Choroid plexus epithelial cell (primary cell): ENCODE measurements at regions not wholly inside any gene's neighbourhood (a gene's known extent, or its start where the extent isn't known, plus 50 kb on each side); places are given as distances from the start of the nearest gene placed in this dataset.

Experiments used
- DNase-seq: peaks from one replicate; pipeline ENCODE4 v3.0.0-alpha.2; 2010; ENCODE audit warnings: low read depth
- H3K4me3 ChIP-seq: 2 replicates; pipeline ENCODE4 v1.5.1; 2011; ENCODE audit warnings: low read depth, mild to moderate bottlenecking, control low read depth, low read length, moderate library complexity
- CTCF ChIP-seq: conservative IDR thresholded peaks from 2 replicates; pipeline ENCODE4 v1.5.1; 2011; ENCODE audit warnings: low read depth, mild to moderate bottlenecking, control low read depth, inconsistent platforms, low read length, moderate library complexity

- TF ChIP-seq CTCF, result no peak
- H3K4me3 ChIP-seq, result no peak overlapping the region
- DNase-seq, result peak; percentile 96
Observed at GRCh38 chr17:69967910-69968411, 107.1 kb upstream of the KCNJ16 start.

- no peak overlapping the region for H3K4me3 ChIP-seq
- no peak for TF ChIP-seq CTCF
- no peak for DNase-seq
Observed at GRCh38 chr17:69969897-69970296, 105.1 kb upstream of the KCNJ16 start.

GRCh38 chr17:69972251-69972650 lies 102.8 kb upstream of the KCNJ16 start:
- H3K4me3 ChIP-seq, result no peak overlapping the region
- no peak for TF ChIP-seq CTCF
- DNase-seq, result no peak

- TF ChIP-seq CTCF, result no peak
- DNase-seq, result no peak
- no peak overlapping the region for H3K4me3 ChIP-seq
Observed at GRCh38 chr17:69975808-69976207, 99.2 kb upstream of the KCNJ16 start.

GRCh38 chr17:69978056-69978646 lies 96.9 kb upstream of the KCNJ16 start:
- H3K4me3 ChIP-seq, result no peak overlapping the region
- DNase-seq, result peak; percentile 43
- no peak for TF ChIP-seq CTCF

GRCh38 chr17:69981441-69981840 lies 93.6 kb upstream of the KCNJ16 start:
- no peak for DNase-seq
- H3K4me3 ChIP-seq, result no peak overlapping the region
- TF ChIP-seq CTCF, result no peak

GRCh38 chr17:69995476-69995875 lies 79.5 kb upstream of the KCNJ16 start:
- H3K4me3 ChIP-seq, result no peak overlapping the region
- no peak for TF ChIP-seq CTCF
- no peak for DNase-seq
